OCI-LY1 (cell line): ENCODE measurements at regions not wholly inside any gene's neighbourhood (a gene's known extent, or its start where the extent isn't known, plus 50 kb on each side); places are given as distances from the start of the nearest gene placed in this dataset.

ENCODE experiments used
- H2AFZ ChIP-seq: fragments of 200-600 bp; sonication (generic), shearing (Covaris generic); 2 replicates; pipeline ENCODE4 v1.6.0; 2014; ENCODE audit warnings: antibody characterized with exemption, mild to moderate bottlenecking, low read length
- H3F3A ChIP-seq: fragments of 200-600 bp; sonication (generic), shearing (Covaris generic); 2 replicates; pipeline ENCODE4 v1.6.0; 2014; ENCODE audit warnings: mild to moderate bottlenecking, antibody characterized with exemption, low read length, moderate library complexity; ENCODE audit not compliant: insufficient read depth
- H3K27ac ChIP-seq: fragments of 200-600 bp; sonication (generic); 2 replicates; pipeline ENCODE4 v1.5.1; 2014; ENCODE audit warnings: low read length, mixed run types, mild to moderate bottlenecking, low read depth; ENCODE audit not compliant: poor library complexity, severe bottlenecking
- H3K27me3 ChIP-seq: fragments of 200-600 bp; sonication (generic); 2 replicates; pipeline ENCODE4 v1.6.0; 2014; ENCODE audit warnings: antibody characterized with exemption, mild to moderate bottlenecking, low read length, moderate library complexity; ENCODE audit not compliant: insufficient read depth
- H3K36me3 ChIP-seq: fragments of 200-600 bp; sonication (generic); 2 replicates; pipeline ENCODE4 v1.6.1; 2014; ENCODE audit warnings: mild to moderate bottlenecking, antibody characterized with exemption, low read length, moderate library complexity, mixed read lengths; ENCODE audit not compliant: insufficient read depth
- H3K4me1 ChIP-seq: fragments of 200-600 bp; sonication (generic); 2 replicates; pipeline ENCODE4 v1.5.1; 2014; ENCODE audit warnings: mild to moderate bottlenecking, low read length, moderate library complexity; ENCODE audit not compliant: insufficient read depth, severe bottlenecking
- H3K4me2 ChIP-seq: fragments of 200-600 bp; sonication (generic), shearing (Covaris generic); 2 replicates; pipeline ENCODE4 v1.6.1; 2014; ENCODE audit warnings: low read length
- H3K4me3 ChIP-seq: fragments of 200-600 bp; sonication (generic); 2 replicates; pipeline ENCODE4 v1.5.1; 2014; ENCODE audit warnings: low read length, low read depth, mild to moderate bottlenecking, mixed read lengths; ENCODE audit not compliant: poor library complexity, severe bottlenecking
- H3K79me2 ChIP-seq: fragments of 200-600 bp; shearing (Covaris generic); 2 replicates; pipeline ENCODE4 v1.6.1; 2016; ENCODE audit warnings: mixed run types, low read length, mixed read lengths; ENCODE audit not compliant: insufficient read depth
- H3K9ac ChIP-seq: fragments of 200-600 bp; sonication (generic), shearing (Covaris generic); 2 replicates; pipeline ENCODE4 v1.6.1; 2014; ENCODE audit warnings: mild to moderate bottlenecking, low read length, mixed read lengths
- H3K9me2 ChIP-seq: fragments of 200-600 bp; sonication (generic), shearing (Covaris generic); 2 replicates; pipeline ENCODE4 v1.6.1; 2014; ENCODE audit warnings: low read depth, mild to moderate bottlenecking, low read length, mixed read lengths
- H3K9me3 ChIP-seq: fragments of 200-600 bp; shearing (Covaris generic); 2 replicates; pipeline ENCODE4 v1.6.1; 2014; ENCODE audit warnings: low read length, mixed read lengths
- H4K20me1 ChIP-seq: fragments of 200-600 bp; sonication (generic), shearing (Covaris generic); 2 replicates; pipeline ENCODE4 v1.6.0; 2016; ENCODE audit warnings: mild to moderate bottlenecking, low read length; ENCODE audit not compliant: insufficient read depth
- EZH2 ChIP-seq: fragments of 200-600 bp; sonication (generic), shearing (Covaris generic); IDR thresholded peaks from 2 replicates; pipeline ENCODE4 v1.8.0; 2017; ENCODE audit warnings: borderline replicate concordance, mixed run types, mild to moderate bottlenecking, antibody characterized with exemption, low read length, moderate library complexity, mixed read lengths
- TF ChIP-seq, protein P1 (sequence below): fragments of 200-600 bp; sonication (generic), shearing (Covaris generic); IDR thresholded peaks from 2 replicates; pipeline ENCODE4 v1.5.1; 2017; ENCODE audit warnings: mild to moderate bottlenecking, antibody characterized with exemption, low read length, moderate library complexity, mixed read lengths

DNA sequence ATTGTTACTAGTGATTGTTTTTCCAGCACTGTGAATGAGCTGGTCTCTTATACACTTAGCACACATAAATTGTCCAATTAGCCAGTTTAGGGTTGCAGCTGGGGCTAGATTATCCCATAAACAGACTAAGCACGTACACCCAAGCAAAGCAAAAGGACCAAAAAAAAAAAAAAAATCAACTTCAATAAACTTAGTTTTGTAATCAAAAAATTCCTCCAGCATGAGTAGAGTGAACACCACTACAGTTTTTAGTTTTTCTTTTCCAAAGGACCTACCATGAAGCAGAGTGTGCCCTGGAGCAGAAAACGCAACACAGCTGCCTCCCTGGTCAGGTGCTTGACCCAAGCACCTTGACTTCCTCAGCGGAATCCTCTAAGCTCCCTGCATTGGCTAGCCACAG lies 249.4 kb upstream of the SLC14A2 start:
- no peaks in the 10 kb centered on the region for H3K27me3 ChIP-seq
- H4K20me1 ChIP-seq: no peaks in the 10 kb centered on the region
- no peak overlapping the region for H3K9ac ChIP-seq
- H3K9me3 ChIP-seq: no peaks in the 10 kb centered on the region
- no peak overlapping the region for H3K27ac ChIP-seq
- H2AFZ ChIP-seq: no peak overlapping the region
- peaks cover 12% of the 10 kb centered on the region for H3K4me1 ChIP-seq
- H3K79me2 ChIP-seq: no peaks in the 10 kb centered on the region
- H3K4me3 ChIP-seq: no peak overlapping the region
- no peaks in the 10 kb centered on the region for H3K9me2 ChIP-seq
- H3K36me3 ChIP-seq: no peaks in the 10 kb centered on the region
- H3K4me2 ChIP-seq: no peak overlapping the region
- TF ChIP-seq, protein P1, sequence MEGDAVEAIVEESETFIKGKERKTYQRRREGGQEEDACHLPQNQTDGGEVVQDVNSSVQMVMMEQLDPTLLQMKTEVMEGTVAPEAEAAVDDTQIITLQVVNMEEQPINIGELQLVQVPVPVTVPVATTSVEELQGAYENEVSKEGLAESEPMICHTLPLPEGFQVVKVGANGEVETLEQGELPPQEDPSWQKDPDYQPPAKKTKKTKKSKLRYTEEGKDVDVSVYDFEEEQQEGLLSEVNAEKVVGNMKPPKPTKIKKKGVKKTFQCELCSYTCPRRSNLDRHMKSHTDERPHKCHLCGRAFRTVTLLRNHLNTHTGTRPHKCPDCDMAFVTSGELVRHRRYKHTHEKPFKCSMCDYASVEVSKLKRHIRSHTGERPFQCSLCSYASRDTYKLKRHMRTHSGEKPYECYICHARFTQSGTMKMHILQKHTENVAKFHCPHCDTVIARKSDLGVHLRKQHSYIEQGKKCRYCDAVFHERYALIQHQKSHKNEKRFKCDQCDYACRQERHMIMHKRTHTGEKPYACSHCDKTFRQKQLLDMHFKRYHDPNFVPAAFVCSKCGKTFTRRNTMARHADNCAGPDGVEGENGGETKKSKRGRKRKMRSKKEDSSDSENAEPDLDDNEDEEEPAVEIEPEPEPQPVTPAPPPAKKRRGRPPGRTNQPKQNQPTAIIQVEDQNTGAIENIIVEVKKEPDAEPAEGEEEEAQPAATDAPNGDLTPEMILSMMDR: no peak
- no peak for TF ChIP-seq EZH2
- H3F3A ChIP-seq: no peaks in the 10 kb centered on the region

DNA sequence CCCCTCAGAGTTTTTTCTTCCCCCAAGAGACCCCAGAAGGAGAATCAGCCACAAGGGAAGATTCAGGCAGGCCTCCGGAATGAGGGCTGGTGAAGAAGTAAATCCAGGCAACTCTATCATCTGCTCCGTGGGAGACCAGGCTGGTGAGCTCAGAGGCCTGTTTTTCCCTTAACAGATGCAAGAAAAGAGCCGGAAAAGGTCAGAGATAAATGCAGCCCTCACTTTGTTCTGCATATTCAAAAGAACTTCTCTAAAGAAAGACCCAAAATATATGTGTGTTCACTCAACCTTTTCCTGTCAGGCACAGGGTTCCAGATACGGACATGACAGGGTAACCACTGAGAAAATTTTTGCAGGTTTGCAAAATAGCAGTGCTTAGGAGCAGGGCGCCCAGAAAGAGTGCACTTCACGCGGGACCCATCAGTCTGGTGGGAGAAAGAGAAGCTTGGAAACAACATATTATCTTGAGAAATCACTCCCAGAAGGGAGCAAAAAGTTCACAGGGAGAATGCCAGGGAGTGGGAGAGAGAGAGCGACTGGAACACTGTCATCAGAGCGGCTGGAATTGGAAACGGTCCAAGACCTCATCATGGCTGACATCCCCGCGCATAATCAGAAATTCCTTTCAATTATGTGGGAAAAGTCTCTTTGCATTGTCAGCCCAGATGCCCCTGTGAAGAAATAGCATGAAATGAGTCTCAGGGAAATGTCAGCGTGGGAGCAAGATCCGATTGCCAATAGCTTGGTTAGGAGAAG lies 244.8 kb upstream of the SLC14A2 start:
- Histone ChIP-seq H3F3A (no peaks in the 10 kb centered on the region), H3K27me3 (no peaks in the 10 kb centered on the region), H4K20me1 (no peaks in the 10 kb centered on the region), H3K4me2 (no peak overlapping the region; the same call in 1 of the 2 replicates), H3K79me2 (no peaks in the 10 kb centered on the region), H3K9me3 (no peaks in the 10 kb centered on the region), H2AFZ (no peak overlapping the region), H3K4me1 (peaks cover 29% of the 10 kb centered on the region), H3K27ac (peak overlapping the region; percentile 45), H3K4me3 (no peak overlapping the region), H3K9me2 (no peaks in the 10 kb centered on the region), H3K9ac (no peak overlapping the region), H3K36me3 (no peaks in the 10 kb centered on the region)
- TF ChIP-seq EZH2: no peak
- TF ChIP-seq, protein P1: no peak

DNA sequence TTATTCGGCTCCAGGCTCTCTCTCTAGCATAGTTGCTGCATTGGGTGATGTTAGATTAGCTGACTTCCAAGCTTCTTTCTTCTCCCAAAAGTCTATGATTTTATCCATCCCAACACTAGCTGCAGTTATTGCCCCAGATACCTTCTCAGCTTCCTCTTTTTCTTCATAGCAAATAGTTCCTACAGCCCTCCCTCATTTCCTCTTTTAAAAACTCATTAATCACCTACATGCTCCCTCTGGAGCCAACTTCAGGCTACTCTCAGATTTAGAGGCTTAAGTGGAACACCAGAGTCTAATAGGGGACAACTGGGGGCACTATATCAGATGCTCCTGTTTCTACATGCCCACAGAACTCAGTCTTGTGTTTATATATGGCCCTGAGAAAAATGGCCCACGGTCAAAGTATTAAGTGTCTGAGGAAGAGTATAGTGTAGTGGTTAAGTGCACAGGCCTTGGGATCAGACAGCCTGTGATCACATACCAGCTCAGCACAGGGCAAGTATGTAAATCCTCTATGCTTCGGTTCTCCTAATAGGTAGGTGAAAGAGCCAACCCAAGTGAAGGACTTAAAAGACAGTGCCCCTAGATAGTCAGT lies 241.9 kb upstream of the SLC14A2 start:
- no peak overlapping the region for H2AFZ ChIP-seq
- H3F3A ChIP-seq: no peaks in the 10 kb centered on the region
- H3K4me1 ChIP-seq: peaks cover 29% of the 10 kb centered on the region
- no peak overlapping the region for H3K4me3 ChIP-seq
- TF ChIP-seq, protein P1: no peak
- TF ChIP-seq EZH2: no peak
- H3K36me3 ChIP-seq: no peaks in the 10 kb centered on the region
- no peaks in the 10 kb centered on the region for H4K20me1 ChIP-seq
- no peak overlapping the region; the same call in 1 of the 2 replicates for H3K9ac ChIP-seq
- H3K79me2 ChIP-seq: no peaks in the 10 kb centered on the region
- no peak overlapping the region for H3K4me2 ChIP-seq
- H3K27me3 ChIP-seq: no peaks in the 10 kb centered on the region
- no peaks in the 10 kb centered on the region for H3K9me3 ChIP-seq
- no peaks in the 10 kb centered on the region for H3K9me2 ChIP-seq
- peak overlapping the region; percentile 43 for H3K27ac ChIP-seq
